NB4 (cell line): ENCODE measurements at regions not wholly inside any gene's neighbourhood (a gene's known extent, or its start where the extent isn't known, plus 50 kb on each side); places are given as distances from the start of the nearest gene placed in this dataset.

Experiments
- MYC ChIP-seq: IDR thresholded peaks from 2 replicates; pipeline ENCODE4 v1.6.1; 2011; ENCODE audit warnings: low read depth, low read length
- POLR2A ChIP-seq: IDR thresholded peaks from 2 replicates; pipeline ENCODE4 v1.6.1; 2011; ENCODE audit warnings: mild to moderate bottlenecking; ENCODE audit not compliant: insufficient read length; ENCODE audit errors: extremely low read depth
- TF ChIP-seq, protein P1 (sequence below): IDR thresholded peaks from one replicate; pipeline ENCODE4 v1.5.1; 2012; ENCODE audit warnings: low read depth, low read length
- TF ChIP-seq, protein P2 (sequence below): IDR thresholded peaks from 2 replicates; pipeline ENCODE4 v1.6.1; 2011; ENCODE audit warnings: low read depth, low read length

DNA sequence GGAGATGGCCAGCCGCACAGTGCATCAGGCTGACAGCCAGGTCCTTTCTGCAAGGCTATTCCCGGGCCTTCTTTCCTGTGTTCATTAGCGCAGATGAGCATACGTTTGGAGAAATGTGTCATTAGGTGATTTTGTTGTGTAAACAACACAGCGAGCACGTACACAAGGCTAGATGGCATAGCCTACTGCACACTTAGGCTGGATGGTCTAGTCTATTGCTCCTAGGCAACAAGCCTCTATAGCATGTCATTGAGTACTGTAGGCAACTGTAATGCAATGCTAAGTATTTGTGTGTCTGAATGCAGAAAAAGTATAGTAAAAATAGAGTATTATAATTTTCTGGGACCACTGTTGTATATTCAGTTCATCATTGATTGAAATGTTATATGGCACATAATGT lies 50.9 kb upstream of the PHLPP1 start:
- TF ChIP-seq, protein P1, sequence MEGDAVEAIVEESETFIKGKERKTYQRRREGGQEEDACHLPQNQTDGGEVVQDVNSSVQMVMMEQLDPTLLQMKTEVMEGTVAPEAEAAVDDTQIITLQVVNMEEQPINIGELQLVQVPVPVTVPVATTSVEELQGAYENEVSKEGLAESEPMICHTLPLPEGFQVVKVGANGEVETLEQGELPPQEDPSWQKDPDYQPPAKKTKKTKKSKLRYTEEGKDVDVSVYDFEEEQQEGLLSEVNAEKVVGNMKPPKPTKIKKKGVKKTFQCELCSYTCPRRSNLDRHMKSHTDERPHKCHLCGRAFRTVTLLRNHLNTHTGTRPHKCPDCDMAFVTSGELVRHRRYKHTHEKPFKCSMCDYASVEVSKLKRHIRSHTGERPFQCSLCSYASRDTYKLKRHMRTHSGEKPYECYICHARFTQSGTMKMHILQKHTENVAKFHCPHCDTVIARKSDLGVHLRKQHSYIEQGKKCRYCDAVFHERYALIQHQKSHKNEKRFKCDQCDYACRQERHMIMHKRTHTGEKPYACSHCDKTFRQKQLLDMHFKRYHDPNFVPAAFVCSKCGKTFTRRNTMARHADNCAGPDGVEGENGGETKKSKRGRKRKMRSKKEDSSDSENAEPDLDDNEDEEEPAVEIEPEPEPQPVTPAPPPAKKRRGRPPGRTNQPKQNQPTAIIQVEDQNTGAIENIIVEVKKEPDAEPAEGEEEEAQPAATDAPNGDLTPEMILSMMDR: no peak
- TF ChIP-seq POLR2A (no peak), MYC (no peak)
- TF ChIP-seq, protein P2, sequence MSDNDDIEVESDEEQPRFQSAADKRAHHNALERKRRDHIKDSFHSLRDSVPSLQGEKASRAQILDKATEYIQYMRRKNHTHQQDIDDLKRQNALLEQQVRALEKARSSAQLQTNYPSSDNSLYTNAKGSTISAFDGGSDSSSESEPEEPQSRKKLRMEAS: no peak
